GM21390 (cell line): ENCODE measurements at regions not wholly inside any gene's neighbourhood (a gene's known extent, or its start where the extent isn't known, plus 50 kb on each side); places are given as distances from the start of the nearest gene placed in this dataset.

Source experiments
- ATAC-seq: cut with Tn5 transposase; IDR thresholded peaks from one replicate; pipeline ENCODE4 v1.9.1; 2021; ENCODE audit not compliant: unreplicated experiment

GRCh38 chr11:119476666-119477331, 53.8 kb upstream of the THY1 start:
- ATAC-seq, result no peak

- no peak for ATAC-seq
Observed at GRCh38 chr11:119476038-119476437, 53.1 kb upstream of the THY1 start.

DNA sequence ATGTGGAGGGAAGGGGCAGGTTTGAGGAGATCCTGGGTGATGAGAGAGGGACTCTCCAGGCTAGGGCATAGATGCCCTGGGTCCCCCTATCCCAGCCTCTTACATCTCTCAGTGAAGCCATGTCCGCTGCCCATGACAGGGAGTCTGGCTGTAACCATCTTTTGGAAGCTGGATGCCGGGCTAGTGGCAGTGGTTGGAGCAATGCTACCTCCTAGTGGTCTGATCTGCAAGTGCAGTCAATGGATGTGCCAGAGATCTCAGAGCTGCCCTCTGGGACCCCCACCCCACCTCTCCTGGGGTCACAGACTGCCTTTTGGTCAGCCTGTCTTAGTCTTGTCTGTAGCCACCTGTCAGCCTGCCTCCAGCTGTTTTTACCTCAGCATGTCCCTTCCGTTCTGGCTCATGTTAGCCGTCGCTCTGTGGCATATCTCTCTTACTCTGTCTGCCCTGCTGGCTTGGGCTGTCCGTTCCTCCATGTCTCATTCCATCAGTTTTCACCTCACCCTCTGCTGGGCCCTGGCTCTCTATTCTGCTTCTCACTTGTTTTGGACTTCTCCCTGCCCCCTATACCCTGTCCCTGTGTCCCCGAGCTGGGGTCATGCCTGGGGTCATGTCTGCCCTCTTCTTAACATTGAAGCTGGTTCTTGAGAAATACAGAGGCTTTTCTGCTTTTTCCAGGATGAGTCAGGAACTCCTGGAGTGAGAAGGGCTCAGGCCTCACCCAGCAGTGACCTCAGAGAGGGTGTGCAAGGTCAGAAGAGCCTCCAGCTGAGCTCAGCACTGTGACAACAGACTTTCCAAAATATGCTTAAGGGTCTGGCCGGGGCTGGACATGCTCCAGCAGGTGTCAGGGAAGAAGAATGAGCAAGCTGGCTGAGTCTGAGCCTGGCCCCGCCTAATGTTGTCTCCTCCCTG, 52.0 kb upstream of the THY1 start:
- ATAC-seq, result no peak

- no peak for ATAC-seq
Observed at GRCh38 chr11:119473901-119474681, 51.1 kb upstream of the THY1 start.

- ATAC-seq, result no peak
Observed at GRCh38 chr11:119473226-119473625, 50.3 kb upstream of the THY1 start.

DNA sequence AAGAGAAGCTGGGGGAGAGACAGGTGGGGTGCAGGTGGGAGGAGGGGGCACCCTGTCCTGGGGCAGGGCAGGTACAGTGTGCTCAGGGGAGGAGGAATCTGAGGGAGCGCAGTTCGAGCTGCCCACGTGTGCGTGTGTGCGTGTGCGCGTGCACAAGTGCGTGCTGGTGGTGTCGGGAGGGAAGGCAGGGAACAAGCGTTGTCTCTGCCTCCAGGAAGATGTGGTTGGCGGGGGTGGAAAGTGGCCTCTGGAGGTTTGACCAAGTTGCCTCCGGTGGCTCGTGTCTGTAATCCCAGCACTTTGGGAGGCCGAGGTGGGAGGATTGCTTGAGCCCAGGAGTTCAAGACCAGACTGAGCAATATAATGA, 49.9 kb upstream of the THY1 start:
- ATAC-seq, result no peak
